ENCODE measurements at regions not wholly inside any gene's neighbourhood (a gene's known extent, or its start where the extent isn't known, plus 50 kb on each side); places are given as distances from the start of the nearest gene placed in this dataset.

- Histone ChIP-seq H4K20me1 (ENCODE audit: control insufficient read depth, insufficient read depth, low read length, poor library complexity, severe bottlenecking) (no peaks in the 10 kb centered on the region), H3K27ac (ENCODE audit: low read length in 2 of 2) (no peak overlapping the region), H3K79me2 (ENCODE audit: control insufficient read depth, insufficient read depth, low read length) (no peaks in the 10 kb centered on the region), H3K9me3 (ENCODE audit: control extremely low read depth in 1 of 3, control insufficient read depth in 2 of 3, insufficient read depth in 1 of 3, low read length in 2 of 3) (no peaks in the 10 kb centered on the region), H2AFZ (ENCODE audit: insufficient read depth, low read depth, low read length, poor library complexity, severe bottlenecking) (no peak overlapping the region), H3K27me3 (replicated peaks in 1 of 4; ENCODE audit: control extremely low read depth in 1 of 4, control insufficient read depth in 3 of 4, insufficient read depth in 4 of 4, low read length in 3 of 4) (no peaks in the 10 kb centered on the region), H3K4me3 (ENCODE audit: control extremely low read depth in 1 of 5, extremely low read depth in 1 of 5, insufficient read depth in 1 of 5, low read depth in 2 of 5, low read length in 4 of 5) (no peak overlapping the region), H3K36me3 (replicated peaks in 1 of 2; ENCODE audit: control extremely low read depth in 1 of 2, control insufficient read depth in 1 of 2, extremely low read depth in 1 of 2, insufficient read depth in 2 of 2, low read length in 1 of 2) (no peaks in the 10 kb centered on the region), H3K4me1 (ENCODE audit: control insufficient read depth in 2 of 2, insufficient read depth in 2 of 2, low read length in 2 of 2) (no peaks in the 10 kb centered on the region), H3K9ac (ENCODE audit: low read length) (no peak overlapping the region), H3K4me2 (replicated peaks; ENCODE audit: low read depth, low read length, poor library complexity, severe bottlenecking) (no peak overlapping the region)
- Mint-ChIP-seq H3K9me3 (ENCODE audit: insufficient read depth) (no peaks in the 10 kb centered on the region), H3K27me3 (no peaks in the 10 kb centered on the region), H3K4me1 (no peaks in the 10 kb centered on the region), H3K4me3 (no peak overlapping the region), H3K27ac (no peak overlapping the region)
- POLR2A ChIA-PET: no interaction called here
- intact Hi-C loops (cut with micrococcal nuclease): no loop called here
- TF ChIP-seq EZH2 (IDR thresholded peaks at IDR 0.05; ENCODE audit: borderline replicate concordance, insufficient read depth, low read depth, low read length, poor library complexity, severe bottlenecking) (no peak), CTCF (IDR thresholded peaks at IDR 0.05) (no peak)
- DNase-seq (no peak), ATAC-seq (ENCODE audit: low read depth) (no peak)
- CTCF ChIA-PET: no interaction called here
- no CpG with 5 or more reads among the region's 3 CpGs for WGBS (ENCODE audit: insufficient coverage)
These were observed 172.8 kb downstream of the KCNA4 start for GRCh38 chr11:29844031-29844430.

GRCh38 chr11:29842061-29842460 is 174.8 kb downstream of the KCNA4 start:
- ChIA-PET POLR2A (no interaction called here), CTCF (no interaction called here)
- ATAC-seq (ENCODE audit: low read depth) (no peak), DNase-seq (no peak)
- H3K27me3 Mint-ChIP-seq: no peaks in the 10 kb centered on the region
- no peak overlapping the region for H3K4me3 ChIP-seq (ENCODE audit: control extremely low read depth in 1 of 5, extremely low read depth in 1 of 5, insufficient read depth in 1 of 5, low read depth in 2 of 5, low read length in 4 of 5)
- TF ChIP-seq CTCF (IDR thresholded peaks at IDR 0.05): no peak
- TF ChIP-seq EZH2 (IDR thresholded peaks at IDR 0.05; ENCODE audit: borderline replicate concordance, insufficient read depth, low read depth, low read length, poor library complexity, severe bottlenecking): no peak
- WGBS (ENCODE audit: insufficient coverage): no CpG with 5 or more reads among the region's 3 CpGs
- no peaks in the 10 kb centered on the region for H3K4me1 ChIP-seq (ENCODE audit: control insufficient read depth in 2 of 2, insufficient read depth in 2 of 2, low read length in 2 of 2)
- no peaks in the 10 kb centered on the region for H3K4me1 Mint-ChIP-seq
- H3K79me2 ChIP-seq (ENCODE audit: control insufficient read depth, insufficient read depth, low read length): no peaks in the 10 kb centered on the region
- intact Hi-C loops (cut with micrococcal nuclease): no loop called here
- H3K4me2 ChIP-seq (replicated peaks; ENCODE audit: low read depth, low read length, poor library complexity, severe bottlenecking): no peak overlapping the region
- no peak overlapping the region for H2AFZ ChIP-seq (ENCODE audit: insufficient read depth, low read depth, low read length, poor library complexity, severe bottlenecking)
- H3K27me3 ChIP-seq (replicated peaks in 1 of 4; ENCODE audit: control extremely low read depth in 1 of 4, control insufficient read depth in 3 of 4, insufficient read depth in 4 of 4, low read length in 3 of 4): no peaks in the 10 kb centered on the region
- H3K4me3 Mint-ChIP-seq: no peak overlapping the region
- no peaks in the 10 kb centered on the region for H3K9me3 Mint-ChIP-seq (ENCODE audit: insufficient read depth)
- no peaks in the 10 kb centered on the region for H3K9me3 ChIP-seq (ENCODE audit: control extremely low read depth in 1 of 3, control insufficient read depth in 2 of 3, insufficient read depth in 1 of 3, low read length in 2 of 3)
- no peaks in the 10 kb centered on the region for H4K20me1 ChIP-seq (ENCODE audit: control insufficient read depth, insufficient read depth, low read length, poor library complexity, severe bottlenecking)
- H3K9ac ChIP-seq (ENCODE audit: low read length): no peak overlapping the region
- no peak overlapping the region for H3K27ac Mint-ChIP-seq
- H3K27ac ChIP-seq (ENCODE audit: low read length in 2 of 2): no peak overlapping the region
- H3K36me3 ChIP-seq (replicated peaks in 1 of 2; ENCODE audit: control extremely low read depth in 1 of 2, control insufficient read depth in 1 of 2, extremely low read depth in 1 of 2, insufficient read depth in 2 of 2, low read length in 1 of 2): no peaks in the 10 kb centered on the region

Data from B cell (primary cell).